HT-29 (cell line): ENCODE measurements at regions not wholly inside any gene's neighbourhood (a gene's known extent, or its start where the extent isn't known, plus 50 kb on each side); places are given as distances from the start of the nearest gene placed in this dataset.

ENCODE experiments used
- DNase-seq: peaks from one replicate; pipeline ENCODE4 v3.0.0-alpha.2; 2015; ENCODE audit warnings: low spot score

DNA sequence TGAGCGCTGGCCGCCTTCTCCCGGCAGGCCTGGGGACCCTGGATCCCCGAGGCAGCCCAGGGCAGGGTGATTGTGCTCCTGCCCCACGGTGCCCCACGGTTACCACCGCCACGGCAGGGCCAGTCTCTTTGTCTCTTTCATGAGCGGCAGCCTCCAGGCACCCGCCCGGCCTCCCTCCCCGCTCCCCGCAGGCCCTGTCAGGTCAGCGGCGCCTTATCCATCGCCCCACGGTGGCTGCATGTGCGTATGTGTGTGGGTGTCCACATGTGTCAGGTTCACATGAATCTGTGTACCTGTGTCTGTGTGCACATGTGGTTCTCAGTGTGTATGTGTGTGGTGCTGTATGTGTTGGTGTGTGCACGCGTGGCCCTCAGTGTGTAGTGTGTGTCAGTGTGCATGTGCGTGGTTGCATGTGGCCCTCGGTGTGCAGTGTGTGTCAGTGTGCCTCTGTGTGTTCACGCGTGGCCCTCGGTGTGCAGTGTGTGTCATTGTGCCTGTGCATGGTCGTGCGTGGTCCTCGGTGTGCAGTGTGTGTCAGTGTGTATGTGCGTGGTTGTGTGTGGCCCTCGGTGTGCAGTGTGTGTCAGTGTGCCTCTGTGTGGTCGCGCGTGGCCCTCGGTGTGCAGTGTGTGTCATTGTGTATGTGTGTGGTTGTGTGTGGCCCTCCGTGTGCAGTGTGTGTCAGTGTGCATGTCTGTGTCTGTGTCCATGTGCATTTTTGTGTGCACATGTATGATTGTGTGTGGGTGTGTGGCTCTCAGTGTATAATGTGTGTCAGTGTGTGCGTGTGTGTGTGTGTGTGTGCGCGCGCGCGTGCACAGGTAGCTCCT, 239.2 kb upstream of the GSE1 start:
- DNase-seq, result no peak

DNA sequence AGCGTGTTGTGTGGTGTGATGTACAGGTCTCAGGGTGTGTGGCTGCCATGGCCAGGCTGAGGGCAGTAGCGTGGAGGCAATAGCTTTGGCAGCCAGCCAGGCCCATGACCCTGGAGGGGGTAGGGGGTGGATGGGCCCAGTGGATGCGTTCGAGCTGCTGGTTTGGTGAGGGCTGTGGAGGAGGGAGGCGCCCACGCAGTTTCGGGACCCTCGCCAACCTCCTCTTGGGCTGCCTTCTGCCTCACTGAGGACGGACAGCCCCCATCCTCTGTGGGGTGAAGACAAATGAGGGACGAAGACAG, 238.6 kb upstream of the GSE1 start:
- DNase-seq, result no peak

DNA sequence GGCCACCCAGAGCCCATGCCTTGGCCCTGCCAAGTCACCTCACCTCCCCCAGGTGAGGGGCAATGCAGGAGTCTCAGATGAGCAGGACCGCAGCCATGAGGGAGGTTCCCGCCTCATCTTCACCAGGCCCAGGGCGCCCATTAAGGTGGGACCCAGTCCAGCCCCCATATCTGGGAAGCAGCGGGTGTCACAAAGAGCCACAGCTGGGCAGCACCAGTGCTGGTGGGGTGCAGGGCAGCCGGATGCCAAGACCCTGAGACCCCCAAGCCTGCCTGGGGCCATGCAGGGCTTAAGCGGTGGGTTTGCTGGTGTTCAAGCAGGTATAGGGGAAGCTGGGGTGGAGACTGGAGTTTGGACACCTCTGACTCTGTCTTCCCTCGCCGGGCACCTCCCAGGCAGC, 237.8 kb upstream of the GSE1 start:
- DNase-seq, result no peak

DNA sequence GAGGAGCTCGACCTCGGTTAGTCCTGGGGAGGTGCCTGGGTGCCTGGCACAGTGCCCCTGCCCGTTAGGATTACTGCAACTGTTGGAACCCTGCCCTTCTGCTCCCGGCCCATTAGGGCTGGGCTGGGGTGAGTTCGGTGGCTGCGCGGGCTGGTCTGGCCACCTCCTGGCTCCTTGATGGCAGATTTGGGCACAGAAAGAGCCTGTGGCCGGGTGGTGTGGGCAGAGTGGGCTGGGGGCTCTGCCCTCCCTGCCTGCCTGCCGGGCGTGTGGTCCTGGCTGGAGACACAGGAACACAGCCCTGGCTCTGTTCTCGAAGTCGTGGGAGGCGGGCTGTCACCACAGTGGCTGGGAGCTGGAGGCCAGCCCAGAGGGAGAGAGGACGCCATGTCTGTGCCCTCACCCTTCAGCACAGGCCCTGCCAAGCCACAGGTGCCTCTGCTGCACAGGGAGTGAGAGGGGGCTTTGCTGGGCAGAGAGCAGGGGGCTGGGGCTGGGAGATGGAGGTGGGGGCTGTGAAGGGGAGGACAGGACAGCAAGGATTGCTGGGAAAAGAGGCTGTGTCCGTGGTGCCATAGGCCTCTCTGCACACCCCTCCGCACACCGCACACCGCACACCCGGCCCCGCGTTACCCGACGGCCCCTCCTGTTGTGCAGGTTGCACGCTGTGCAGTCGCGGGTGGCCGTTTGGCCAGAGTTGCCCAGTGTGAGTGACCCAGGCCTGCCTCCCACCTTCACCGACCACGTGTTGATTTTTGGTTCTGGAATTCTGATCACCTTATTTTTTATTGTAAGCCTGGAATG, 236.6 kb upstream of the GSE1 start:
- DNase-seq, result no peak

DNA sequence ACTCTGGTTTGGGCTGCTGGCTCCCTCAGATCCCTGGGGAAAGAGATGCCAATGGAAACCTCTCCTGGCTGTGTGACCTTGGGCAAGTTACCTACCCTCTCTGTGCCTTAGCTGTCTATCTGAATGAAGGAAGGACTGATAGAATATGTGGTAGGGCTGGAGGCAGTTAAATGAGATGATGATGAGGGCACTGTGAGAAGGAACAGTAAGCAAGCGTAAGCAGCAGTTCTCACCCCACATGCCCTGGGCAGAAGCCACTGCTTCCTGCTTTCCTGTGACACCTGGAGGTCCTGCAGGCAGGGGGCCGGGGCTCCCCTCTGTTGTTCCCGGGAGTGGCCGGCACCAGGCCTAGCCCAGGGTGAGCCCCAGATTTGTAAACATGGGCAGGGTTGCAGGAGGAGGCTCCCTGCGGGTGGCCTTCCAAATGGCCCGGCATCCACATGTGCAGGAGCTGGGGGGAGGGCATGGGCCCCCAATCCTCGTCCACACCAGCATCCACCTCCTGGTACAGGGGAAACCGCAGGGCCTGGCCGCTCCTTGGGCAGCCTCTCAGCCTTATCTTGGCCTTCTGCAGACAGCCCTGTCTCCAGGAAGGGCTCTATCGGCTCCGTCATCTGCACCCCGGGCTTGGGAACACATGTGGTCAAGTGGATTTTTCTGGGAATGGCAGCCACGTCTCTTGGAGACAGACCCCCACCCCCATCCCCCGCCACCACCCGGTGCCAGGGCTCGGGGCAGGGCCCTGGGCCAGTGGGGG, 235.6 kb upstream of the GSE1 start:
- DNase-seq, result no peak

DNA sequence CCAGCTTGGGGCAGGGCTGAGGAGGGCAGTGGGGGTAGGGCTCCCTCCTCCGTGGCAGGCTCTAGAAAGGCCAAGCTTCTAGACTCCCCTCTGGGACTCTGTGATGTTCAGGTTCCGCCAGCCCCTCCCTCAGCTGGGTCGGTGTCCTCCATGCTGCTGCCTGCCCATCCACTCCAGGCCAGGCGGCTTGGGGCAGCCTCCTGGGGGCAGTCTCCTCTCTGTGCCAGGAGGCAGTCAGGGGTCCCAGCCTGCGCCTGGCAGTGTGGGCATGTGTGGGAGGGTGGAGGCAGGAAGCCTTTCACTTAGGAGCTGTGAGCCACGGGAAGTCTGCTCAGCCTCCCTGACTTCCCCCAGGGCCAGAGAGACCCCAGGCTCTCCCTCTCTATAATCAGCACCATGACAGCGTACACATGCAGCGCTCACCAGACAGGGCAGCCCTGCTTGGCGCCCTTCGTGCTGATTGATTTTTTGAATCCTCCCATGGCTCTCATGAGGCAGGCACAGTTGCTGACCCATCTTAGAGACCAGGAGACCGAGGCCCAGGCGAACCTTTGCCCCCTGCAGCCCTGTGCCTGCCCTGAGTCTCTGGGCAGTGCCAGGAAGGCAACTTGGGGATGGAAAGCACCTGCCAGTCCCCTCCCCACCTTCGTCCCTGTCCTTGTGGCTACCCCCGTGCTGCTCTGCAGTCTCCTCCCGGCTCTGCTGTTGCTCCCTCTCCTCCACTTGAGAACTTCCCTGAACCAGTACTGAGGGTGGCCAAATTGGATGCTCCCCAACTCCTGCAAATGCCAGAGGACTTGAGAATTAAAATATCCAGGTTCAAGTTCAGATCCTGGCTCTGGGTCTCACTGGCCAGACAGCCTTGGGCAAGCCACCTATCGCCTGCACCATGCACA, 234.7 kb upstream of the GSE1 start:
- no peak for DNase-seq

DNA sequence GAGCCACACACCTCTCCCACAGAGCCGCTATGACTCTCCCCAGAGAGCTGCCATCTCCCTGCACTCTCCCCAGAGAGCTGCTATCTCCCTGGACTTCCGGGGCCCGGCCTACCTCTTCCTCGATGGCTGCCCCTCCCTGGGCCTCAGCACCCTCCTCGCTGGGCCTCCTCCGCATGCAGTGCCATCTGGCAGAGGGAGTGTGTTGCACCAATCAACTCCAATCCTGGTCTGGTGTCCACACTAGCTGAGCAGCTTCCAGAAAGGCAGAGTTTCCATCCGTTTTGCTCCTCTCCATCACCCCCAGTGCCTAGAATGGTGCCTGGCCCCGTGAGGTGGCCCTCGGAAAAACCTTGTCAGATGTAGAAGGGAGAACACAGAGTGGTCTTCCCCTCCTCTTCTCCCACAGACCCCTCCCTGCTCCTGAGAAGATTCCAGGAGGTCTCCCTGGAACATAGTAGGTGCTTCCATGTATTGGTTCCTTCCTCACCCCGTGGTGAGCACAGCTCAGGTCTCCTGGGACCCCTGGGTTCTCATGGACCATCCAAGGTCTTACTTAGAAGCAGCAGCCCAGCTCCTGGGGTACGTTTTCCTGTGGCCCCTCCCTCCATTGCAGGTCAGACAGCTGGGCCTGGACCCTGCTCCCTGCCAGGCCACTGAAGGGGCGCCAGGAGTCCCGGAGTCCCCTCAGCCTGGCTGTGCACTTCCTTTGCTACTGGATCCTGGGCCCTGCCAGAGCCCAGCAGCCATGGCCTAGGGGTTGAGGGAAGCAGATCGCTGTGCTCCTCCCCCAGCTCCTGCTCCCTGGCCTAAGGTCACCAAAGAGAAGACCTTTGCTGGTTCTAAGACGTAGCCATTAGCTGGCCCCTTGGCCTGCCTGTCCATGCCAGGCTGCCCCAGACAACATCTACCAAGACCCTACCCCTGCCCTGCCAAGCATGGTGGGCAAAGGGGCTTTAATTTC, 233.8 kb upstream of the GSE1 start:
- no peak for DNase-seq

DNA sequence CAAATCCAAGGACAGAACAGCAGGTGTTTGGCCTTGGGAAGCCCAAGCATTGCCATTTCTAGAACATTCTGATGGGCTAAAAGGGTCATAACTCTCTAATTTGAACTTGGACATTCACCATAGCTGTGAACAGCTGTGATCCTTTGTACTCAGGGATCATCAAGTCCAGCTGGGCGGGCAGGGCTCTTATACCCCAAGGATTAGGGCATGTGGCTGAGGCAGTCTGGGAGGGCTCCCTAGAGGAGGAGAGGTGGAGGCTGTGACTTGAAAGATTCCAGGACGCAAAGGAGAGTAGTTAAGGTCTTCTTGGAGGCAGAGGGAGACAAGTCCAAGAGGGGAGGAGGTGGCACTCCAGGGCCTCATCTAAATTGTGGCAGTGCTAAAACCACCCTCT, 233.1 kb upstream of the GSE1 start:
- DNase-seq, result no peak

DNA sequence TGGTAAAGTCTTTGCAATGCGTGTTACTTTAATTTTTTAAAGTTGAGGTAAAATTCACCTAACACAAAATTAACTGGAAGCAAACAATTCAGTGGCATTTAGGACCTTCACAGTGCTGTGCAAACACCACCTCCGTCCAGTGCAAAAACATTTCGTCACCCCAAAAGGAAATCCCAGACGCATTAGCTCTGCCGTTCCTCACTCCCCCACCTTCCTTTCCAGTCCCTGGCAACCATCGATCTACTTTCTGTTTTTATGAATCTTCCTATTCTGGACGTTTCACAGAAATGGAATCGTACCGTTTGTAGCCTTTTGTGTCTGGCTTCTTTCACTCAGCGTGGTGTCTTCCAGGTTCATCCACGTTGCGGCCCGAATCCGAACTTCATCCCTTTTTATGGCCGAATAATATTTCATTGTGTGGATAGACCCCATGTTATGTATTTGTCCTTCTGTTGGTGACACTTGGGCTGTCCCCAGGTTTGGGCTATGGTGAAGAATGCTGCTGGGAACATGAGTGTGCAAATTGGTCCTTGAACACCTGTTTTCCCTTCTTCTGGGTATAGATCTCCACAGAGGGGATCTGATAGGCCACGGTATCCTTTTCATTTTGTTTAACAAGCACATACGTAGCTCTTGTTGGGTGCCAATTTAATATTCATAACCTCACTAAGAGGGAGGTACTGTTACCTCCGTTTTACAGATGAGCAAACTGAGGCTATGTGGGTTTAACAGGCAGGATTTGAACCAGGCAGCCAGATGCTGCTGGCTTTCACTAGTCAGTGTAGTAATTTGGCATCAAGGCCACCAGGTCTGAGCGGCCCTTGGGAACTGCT, 232.0 kb upstream of the GSE1 start:
- DNase-seq, result no peak

DNA sequence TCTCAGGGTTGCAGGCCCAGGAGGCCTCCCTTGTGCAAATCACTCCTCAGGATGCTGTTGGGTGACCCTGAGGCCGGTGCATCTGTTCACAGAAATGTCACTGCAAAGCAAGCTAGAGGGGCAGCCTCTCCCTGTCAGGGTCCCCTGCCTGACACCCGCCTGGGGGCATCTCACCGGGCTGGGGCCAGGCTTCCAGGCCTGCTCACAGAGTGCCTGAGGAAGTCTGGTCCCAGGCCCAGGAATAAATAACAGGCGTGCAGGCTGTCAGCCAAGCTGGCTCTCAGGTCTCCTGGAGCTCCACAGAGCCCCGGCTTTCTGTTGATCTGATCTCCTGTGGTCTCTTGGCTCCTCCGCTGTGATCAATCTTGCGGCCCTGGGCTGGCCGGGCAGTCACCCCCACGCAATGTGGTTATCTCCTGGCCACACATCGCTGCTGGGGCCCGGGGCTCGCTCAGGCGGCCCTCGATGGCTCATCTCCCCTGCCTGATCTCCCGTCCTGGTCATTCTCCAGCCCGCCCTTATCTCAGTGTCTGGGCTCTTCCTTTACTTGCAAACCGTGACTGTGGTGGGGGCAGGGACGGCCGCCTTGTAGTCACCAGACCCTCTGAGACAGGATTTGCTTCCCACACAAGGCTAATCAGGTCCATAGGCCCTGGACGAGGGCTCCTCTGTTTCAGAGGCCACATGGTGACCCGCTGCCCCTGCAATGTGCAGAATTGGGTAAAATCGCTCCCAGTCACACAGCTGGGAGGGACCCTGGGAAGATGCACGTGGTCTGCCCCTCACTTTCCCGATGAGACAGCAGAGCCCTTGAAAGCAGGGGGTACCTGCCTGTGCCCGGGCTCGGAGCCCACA, 231.2 kb upstream of the GSE1 start:
- no peak for DNase-seq

DNA sequence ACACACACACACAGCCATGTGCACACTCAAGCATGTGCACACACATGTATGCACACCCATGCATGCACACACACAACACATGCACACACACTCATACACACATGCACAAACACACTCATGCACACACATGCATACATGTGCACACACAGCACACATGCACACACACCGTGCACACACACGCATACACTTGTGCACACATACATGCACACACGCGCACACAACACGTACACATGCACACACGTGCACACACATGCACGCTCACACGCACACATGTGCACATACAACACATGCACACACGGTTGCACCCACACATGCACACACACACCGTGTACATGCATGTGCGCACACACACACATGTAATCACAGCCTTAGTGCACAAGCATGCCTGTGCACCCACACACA, 230.4 kb upstream of the GSE1 start:
- DNase-seq, result no peak

DNA sequence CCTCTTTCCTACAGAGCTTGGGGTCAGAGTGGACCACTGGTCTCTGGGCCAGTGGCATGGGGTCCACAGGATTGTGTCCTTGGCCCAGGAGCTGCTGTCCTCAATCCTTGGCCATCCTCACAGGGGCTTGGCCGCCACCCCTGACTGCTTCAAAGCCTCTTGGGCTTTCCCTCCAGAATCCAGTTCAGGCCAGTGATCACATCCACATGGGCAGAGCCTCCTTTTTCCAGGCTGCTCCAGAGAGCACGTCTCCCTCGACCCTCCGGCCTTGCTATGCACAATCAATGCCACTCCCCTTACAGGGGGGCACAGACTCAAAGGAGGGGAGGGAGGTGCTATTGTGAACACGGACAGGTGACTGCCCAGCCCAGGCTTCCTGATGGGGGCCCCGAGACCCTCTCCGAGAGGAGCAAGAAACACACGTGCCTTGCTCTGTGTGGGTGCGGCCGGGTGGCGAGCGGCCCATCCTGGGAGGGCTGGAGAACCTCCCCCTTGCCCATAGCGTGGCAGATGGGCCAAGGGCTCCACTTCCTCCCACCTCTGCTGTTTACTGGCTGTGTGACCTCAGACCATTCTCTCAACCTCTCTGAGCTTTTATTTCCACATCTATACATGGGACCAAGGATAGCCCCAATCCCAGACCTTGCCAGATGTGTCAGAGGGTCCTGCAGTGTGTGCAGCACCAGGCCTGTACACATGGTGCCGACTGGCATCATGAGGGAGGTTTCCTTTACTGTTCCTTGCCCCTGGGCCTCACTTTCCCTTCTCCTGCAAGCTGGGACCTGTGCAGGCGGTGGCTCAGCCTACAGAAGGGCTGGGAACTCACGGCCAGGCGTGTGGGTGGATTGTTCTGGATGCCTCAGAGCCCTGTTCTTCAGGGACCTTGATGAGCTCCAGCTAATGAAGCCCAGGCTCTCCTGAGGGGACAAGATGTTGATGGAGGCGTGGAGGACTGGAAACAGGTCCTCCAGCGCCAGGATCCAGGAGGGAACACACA, 229.0 kb upstream of the GSE1 start:
- DNase-seq, result no peak

DNA sequence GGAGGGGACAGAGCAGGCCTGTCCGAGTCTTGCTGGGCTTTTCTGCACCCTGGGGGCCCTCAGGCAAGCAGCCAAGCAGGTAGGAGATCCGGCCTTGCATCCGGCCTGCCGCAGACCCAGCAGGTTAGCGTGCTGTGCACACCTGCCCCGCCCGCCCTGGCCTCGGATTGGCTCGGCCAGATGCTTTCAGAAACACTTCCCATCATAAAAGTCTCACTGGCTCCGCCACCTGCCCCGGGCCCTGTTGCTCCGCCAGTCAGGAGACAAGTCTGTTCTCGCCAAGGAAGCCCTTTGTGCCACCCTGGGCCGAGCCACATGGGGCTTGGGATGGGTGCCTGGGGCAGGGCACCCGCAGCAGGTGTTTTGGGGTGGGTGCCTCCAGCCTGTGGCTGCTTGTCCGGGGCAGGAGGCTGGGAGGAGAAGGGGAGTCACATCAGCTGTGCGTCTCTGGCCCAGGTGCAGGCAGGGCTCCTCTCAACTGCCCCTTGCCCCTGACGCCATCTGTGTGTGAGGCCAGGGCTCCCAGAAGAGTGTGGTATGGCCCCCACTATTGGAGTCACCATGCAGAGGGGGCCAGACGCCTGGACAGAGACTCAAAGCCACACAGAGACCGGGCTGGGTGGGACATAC, 228.2 kb upstream of the GSE1 start:
- DNase-seq, result peak; percentile 72

DNA sequence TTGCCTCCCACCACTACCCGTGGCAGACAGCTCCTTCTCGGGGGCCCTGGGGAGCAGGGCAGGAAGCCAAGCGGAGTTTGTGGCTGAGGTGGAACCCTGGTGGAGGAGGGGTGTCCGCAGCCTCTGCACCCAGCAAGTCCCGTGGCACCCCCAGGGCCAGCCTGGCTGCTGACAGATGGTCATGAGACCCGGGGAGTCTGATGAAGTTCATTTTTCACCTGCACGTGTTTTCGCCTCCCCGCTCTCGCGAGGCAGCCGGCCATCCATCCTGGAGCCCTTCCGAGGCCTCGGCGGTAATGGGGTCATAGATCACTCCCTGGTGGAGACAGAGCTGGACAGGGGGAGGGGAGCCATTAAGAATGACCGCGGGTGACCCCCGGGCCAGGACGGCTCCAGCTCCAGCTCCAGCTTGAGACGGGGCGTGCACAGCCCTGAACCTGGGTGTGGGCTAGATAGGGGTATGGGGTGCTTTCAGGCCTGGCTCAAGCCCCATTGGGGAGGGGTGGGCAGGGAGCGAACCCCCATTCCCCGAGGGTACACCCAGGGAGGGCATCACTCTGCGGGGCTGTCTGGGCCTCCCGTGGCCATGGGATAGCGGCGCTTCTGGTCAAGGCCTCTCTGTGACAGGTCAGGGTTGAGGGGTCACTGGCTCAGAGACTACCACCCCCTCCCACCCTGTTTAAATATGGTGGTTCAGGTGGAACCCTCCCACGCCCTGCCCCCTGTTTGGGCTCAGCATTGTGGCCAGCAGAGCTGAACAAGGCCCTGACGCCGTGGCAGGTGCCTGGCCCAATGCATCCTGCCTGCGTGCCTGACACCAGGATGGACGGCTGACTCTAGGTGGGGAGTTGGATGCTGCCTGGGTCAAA, 227.4 kb upstream of the GSE1 start:
- DNase-seq, result no peak

DNA sequence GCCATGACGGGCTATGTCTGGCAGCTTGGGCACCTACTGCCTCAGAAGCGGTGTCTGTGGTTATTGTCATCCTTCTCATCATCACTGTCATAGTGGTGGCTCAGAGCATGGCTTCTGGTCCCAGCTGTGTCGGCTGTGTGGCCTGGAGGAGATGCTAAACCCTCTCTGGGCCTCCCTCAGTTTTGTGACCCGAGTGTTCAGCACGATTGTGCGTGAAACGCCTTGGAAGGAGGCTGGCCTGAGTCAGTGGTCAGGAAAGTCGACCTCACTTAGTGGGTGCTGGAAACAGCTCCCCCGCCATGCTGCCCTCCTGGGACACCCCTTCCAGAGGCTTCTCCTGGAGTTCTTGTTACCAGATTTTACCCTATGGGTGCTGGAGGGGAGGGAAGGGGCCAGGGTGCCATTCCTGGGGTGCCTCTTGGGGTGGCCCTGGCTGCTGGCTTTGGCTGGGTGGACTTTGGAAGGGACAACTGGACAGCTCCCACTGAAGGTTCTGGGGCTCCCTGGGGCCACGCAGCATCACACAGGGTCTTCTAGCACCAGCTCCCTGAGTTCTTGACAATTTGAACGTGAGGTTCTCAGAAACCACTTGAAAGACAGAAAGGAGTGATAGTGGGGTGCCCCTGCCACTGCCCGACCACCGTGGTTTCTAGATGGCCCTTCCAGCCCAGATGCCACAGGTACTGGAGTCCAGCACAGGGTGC, 226.5 kb upstream of the GSE1 start:
- DNase-seq, result no peak
